Endothelial cell of umbilical vein (primary cell): ENCODE measurements at regions not wholly inside any gene's neighbourhood (a gene's known extent, or its start where the extent isn't known, plus 50 kb on each side); places are given as distances from the start of the nearest gene placed in this dataset.

ENCODE experiments used
- BruUV-seq: library from RNA; stranded (reverse); fragments of 400-500 nt; replicated peaks from 2 replicates; lab custom pipeline; 2021; lab: Mats Ljungman, UMichigan
- CTCF ChIA-PET: fragments of 300-600, 350-600 bp; sonication (Branson Sonifier 250); formaldehyde crosslinking; loops from one replicate; lab custom pipeline; 2021; ENCODE audit warnings: antibody characterized with exemption, inconsistent platforms; lab: Charles Lee
- POLR2A ChIA-PET: fragments of 300-600, 350-600 bp; sonication (Branson Sonifier 250); formaldehyde crosslinking; loops from one replicate; lab custom pipeline; 2021; ENCODE audit warnings: antibody characterized with exemption, inconsistent platforms; lab: Charles Lee
- DNase-seq: peaks from one replicate; pipeline ENCODE4 v3.0.0-alpha.2; 2011; ENCODE audit warnings: low read depth, low spot score
- FAIRE-seq: peaks from 2 replicates; lab custom pipeline; 2011; peaks lifted over from hg19 to GRCh38; lab: Jason Lieb, UNC
- H2AFZ ChIP-seq: 2 replicates; pipeline ENCODE4 v1.6.0; 2012; ENCODE audit warnings: low read depth, low read length, control low read depth, inconsistent platforms
- H3K27ac ChIP-seq: 2 replicates; pipeline ENCODE4 v1.5.1; 2011; ENCODE audit warnings: low read depth, mild to moderate bottlenecking, control low read depth, low read length, moderate library complexity; ENCODE audit not compliant: insufficient read depth
- H3K27me3 ChIP-seq, 2 experiments: 2 replicates each; pipeline versions ENCODE4 v1.6.0 to v1.6.1; 2011; ENCODE audit warnings: low read length in 2 of 2, mixed read lengths in 1 of 2; ENCODE audit not compliant: control insufficient read depth in 2 of 2, insufficient read depth in 2 of 2
- H3K36me3 ChIP-seq, 2 experiments: 2 replicates in 1 of 2; 3 replicates in 1 of 2; pipeline ENCODE4 v1.5.1; 2011; ENCODE audit warnings: low read length in 2 of 2, mild to moderate bottlenecking in 1 of 2, moderate library complexity in 1 of 2; ENCODE audit not compliant: control insufficient read depth in 2 of 2, insufficient read depth in 2 of 2; ENCODE audit errors: extremely low read depth in 1 of 2
- H3K4me1 ChIP-seq: 3 replicates; pipeline ENCODE4 v1.5.1; 2011; ENCODE audit warnings: mild to moderate bottlenecking, low read length; ENCODE audit not compliant: control insufficient read depth, insufficient read depth; ENCODE audit errors: extremely low read depth
- H3K4me2 ChIP-seq: 2 replicates; pipeline ENCODE4 v1.6.1; 2011; ENCODE audit warnings: low read length, control low read depth, mixed read lengths; ENCODE audit not compliant: insufficient read depth
- H3K4me3 ChIP-seq, 3 experiments: fragments of 200-600 bp in 1 of 3; sonication (generic), shearing (Covaris generic) in 1 of 3; replicated peaks in 1 of 3; 2 replicates each; pipeline ENCODE4 v1.5.1; 2011 to 2016; ENCODE audit warnings: control low read depth in 3 of 3, low read length in 3 of 3, mild to moderate bottlenecking in 2 of 3, inconsistent platforms in 1 of 3, low read depth in 1 of 3, moderate library complexity in 1 of 3; ENCODE audit not compliant: insufficient read depth in 1 of 3
- H3K79me2 ChIP-seq: 2 replicates; pipeline ENCODE4 v1.6.0; 2012; ENCODE audit warnings: low read length, inconsistent platforms; ENCODE audit not compliant: control insufficient read depth, insufficient read depth
- H3K9ac ChIP-seq: replicated peaks from 2 replicates; pipeline ENCODE3; 2011; ENCODE audit warnings: low read length, control low read depth; ENCODE audit not compliant: insufficient read depth; ENCODE audit errors: extremely low read depth
- H3K9me1 ChIP-seq: replicated peaks from 3 replicates; pipeline ENCODE4 v1.6.0; 2011; ENCODE audit warnings: mild to moderate bottlenecking, low read length; ENCODE audit not compliant: control insufficient read depth, insufficient read depth; ENCODE audit errors: extremely low read depth
- H3K9me3 ChIP-seq: replicated peaks from 2 replicates; pipeline ENCODE4 v1.5.1; 2012; ENCODE audit warnings: low read length, inconsistent platforms; ENCODE audit not compliant: control insufficient read depth, insufficient read depth
- H4K20me1 ChIP-seq: replicated peaks from 2 replicates; pipeline ENCODE3; 2011; ENCODE audit warnings: mild to moderate bottlenecking, low read length; ENCODE audit not compliant: control insufficient read depth, insufficient read depth; ENCODE audit errors: extremely low read depth
- EZH2 ChIP-seq: IDR thresholded peaks from 2 replicates; pipeline ENCODE4 v1.6.1; 2012; ENCODE audit warnings: borderline replicate concordance, low read depth, mild to moderate bottlenecking, moderate library complexity, low read length, inconsistent platforms; ENCODE audit not compliant: severe bottlenecking
- FOS ChIP-seq: IDR thresholded peaks from 2 replicates; pipeline ENCODE4 v1.6.1; 2011; ENCODE audit warnings: mild to moderate bottlenecking, low read length, moderate library complexity, borderline replicate concordance; ENCODE audit not compliant: insufficient read depth
- GATA2 ChIP-seq: IDR thresholded peaks from 2 replicates; pipeline ENCODE4 v1.7.0; 2011; ENCODE audit warnings: low read depth, mild to moderate bottlenecking, moderate library complexity, mixed read lengths, low read length; ENCODE audit not compliant: insufficient read length, insufficient read depth
- JUN ChIP-seq: IDR thresholded peaks from 2 replicates; pipeline ENCODE4 v1.6.1; 2011; ENCODE audit warnings: borderline replicate concordance, low read depth; ENCODE audit not compliant: insufficient read length, insufficient read depth
- MYC ChIP-seq: IDR thresholded peaks from one replicate; pipeline ENCODE4 v1.6.1; 2011; ENCODE audit warnings: mild to moderate bottlenecking, low read depth, low read length
- POLR2A ChIP-seq: IDR thresholded peaks from 2 replicates; pipeline ENCODE4 v1.6.1; 2012; ENCODE audit warnings: low read depth, mild to moderate bottlenecking, control low read depth, low read length
- POLR2AphosphoS5 ChIP-seq: IDR thresholded peaks from 2 replicates; pipeline ENCODE4 v1.6.1; 2012; ENCODE audit warnings: low read depth, mild to moderate bottlenecking, control low read depth, low read length, moderate library complexity; ENCODE audit not compliant: insufficient read depth
- dilution Hi-C: fragments of 300-500 bp; cut with MboI; formaldehyde crosslinking; loops from one replicate; pipeline ENCODE4 v1.15.0; 2019; ENCODE audit warnings: low sequenced_read_pairs; ENCODE audit not compliant: extremely low pct_ligation_motif_present
- intact Hi-C: fragments of 100-400 bp; cut with micrococcal nuclease; formaldehyde crosslinking; loops from one replicate; pipeline ENCODE4 v1.10.0; 2022
- TF ChIP-seq, protein P1 (sequence below), 2 donors: IDR thresholded peaks; 1 replicate in 1 of 2; 2 replicates in 1 of 2; pipeline ENCODE4 v1.5.1; 2011; ENCODE audit warnings: low read length in 2 of 2, mild to moderate bottlenecking in 2 of 2, moderate library complexity in 2 of 2, control low read depth in 1 of 2, inconsistent platforms in 1 of 2, low read depth in 1 of 2; ENCODE audit not compliant: insufficient read depth in 1 of 2; ENCODE audit errors: extremely low read depth in 1 of 2
- TF ChIP-seq, protein P2 (sequence below): IDR thresholded peaks from 2 replicates; pipeline ENCODE4 v1.6.1; 2011; ENCODE audit not compliant: insufficient read depth, insufficient read length

- no peaks in the 10 kb centered on the region for H3K9me3 ChIP-seq
- H3K9me1 ChIP-seq, result no peaks in the 10 kb centered on the region
- TF ChIP-seq EZH2 (no peak), JUN (no peak), MYC (no peak), FOS (no peak), GATA2 (no peak), POLR2A (no peak), POLR2AphosphoS5 (no peak)
- TF ChIP-seq, protein P1, sequence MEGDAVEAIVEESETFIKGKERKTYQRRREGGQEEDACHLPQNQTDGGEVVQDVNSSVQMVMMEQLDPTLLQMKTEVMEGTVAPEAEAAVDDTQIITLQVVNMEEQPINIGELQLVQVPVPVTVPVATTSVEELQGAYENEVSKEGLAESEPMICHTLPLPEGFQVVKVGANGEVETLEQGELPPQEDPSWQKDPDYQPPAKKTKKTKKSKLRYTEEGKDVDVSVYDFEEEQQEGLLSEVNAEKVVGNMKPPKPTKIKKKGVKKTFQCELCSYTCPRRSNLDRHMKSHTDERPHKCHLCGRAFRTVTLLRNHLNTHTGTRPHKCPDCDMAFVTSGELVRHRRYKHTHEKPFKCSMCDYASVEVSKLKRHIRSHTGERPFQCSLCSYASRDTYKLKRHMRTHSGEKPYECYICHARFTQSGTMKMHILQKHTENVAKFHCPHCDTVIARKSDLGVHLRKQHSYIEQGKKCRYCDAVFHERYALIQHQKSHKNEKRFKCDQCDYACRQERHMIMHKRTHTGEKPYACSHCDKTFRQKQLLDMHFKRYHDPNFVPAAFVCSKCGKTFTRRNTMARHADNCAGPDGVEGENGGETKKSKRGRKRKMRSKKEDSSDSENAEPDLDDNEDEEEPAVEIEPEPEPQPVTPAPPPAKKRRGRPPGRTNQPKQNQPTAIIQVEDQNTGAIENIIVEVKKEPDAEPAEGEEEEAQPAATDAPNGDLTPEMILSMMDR (IDR thresholded peaks at IDR 0.05; ENCODE audit: extremely low read depth in 1 of 2, insufficient read depth in 1 of 2, low read depth in 1 of 2, low read length in 2 of 2), result no peak
- TF ChIP-seq, protein P2, sequence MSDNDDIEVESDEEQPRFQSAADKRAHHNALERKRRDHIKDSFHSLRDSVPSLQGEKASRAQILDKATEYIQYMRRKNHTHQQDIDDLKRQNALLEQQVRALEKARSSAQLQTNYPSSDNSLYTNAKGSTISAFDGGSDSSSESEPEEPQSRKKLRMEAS, result no peak
- no peak overlapping the region for H2AFZ ChIP-seq
- intact Hi-C loops, result no loop called here
- no peaks in the 10 kb centered on the region for H3K79me2 ChIP-seq
- no peaks in the 10 kb centered on the region for H3K36me3 ChIP-seq
- no peak overlapping the region for H3K4me3 ChIP-seq
- ChIA-PET CTCF (no interaction called here), POLR2A (no interaction called here)
- dilution Hi-C loops, result no loop called here
- DNase-seq (no peak), FAIRE-seq (no peak)
- no peaks in the 10 kb centered on the region for H4K20me1 ChIP-seq
- H3K9ac ChIP-seq, result no peak overlapping the region
- no peak overlapping the region for H3K4me2 ChIP-seq
- H3K4me1 ChIP-seq, result no peaks in the 10 kb centered on the region
- H3K27ac ChIP-seq, result no peak overlapping the region
- BruUV-seq, result no TSS peak
- no peaks in the 10 kb centered on the region for H3K27me3 ChIP-seq
Measured at GRCh38 chr4:13992041-13992440, 364.5 kb upstream of the BOD1L1 start.
